GM18511 (cell line): ENCODE measurements at regions not wholly inside any gene's neighbourhood (a gene's known extent, or its start where the extent isn't known, plus 50 kb on each side); places are given as distances from the start of the nearest gene placed in this dataset.
A peak's percentile ranks its signal among the peaks of the same experiment; 100 is the strongest.

Experiments
- ATAC-seq: cut with Tn5 transposase; IDR thresholded peaks from one replicate; pipeline ENCODE4 v1.9.1; 2021; ENCODE audit warnings: mild to moderate bottlenecking, moderate library complexity; ENCODE audit not compliant: unreplicated experiment

GRCh38 chr1:232263452-232263851 is 366.5 kb downstream of the SIPA1L2 start:
- no peak for ATAC-seq

GRCh38 chr1:232262991-232263390 is 366.9 kb downstream of the SIPA1L2 start:
- no peak for ATAC-seq

GRCh38 chr1:232260861-232261260 is 369.1 kb downstream of the SIPA1L2 start:
- no peak for ATAC-seq

GRCh38 chr1:232260045-232260444 is 369.9 kb downstream of the SIPA1L2 start:
- no peak for ATAC-seq

- no peak for ATAC-seq
Measured at GRCh38 chr1:232259333-232259732, 370.6 kb downstream of the SIPA1L2 start.

GRCh38 chr1:232252546-232253118 is 377.3 kb downstream of the SIPA1L2 start:
- no peak for ATAC-seq

GRCh38 chr1:232250838-232251237 is 379.1 kb downstream of the SIPA1L2 start:
- no peak for ATAC-seq

GRCh38 chr1:232249861-232250777 is 379.8 kb downstream of the SIPA1L2 start:
- ATAC-seq = no peak

- ATAC-seq = no peak
Measured at GRCh38 chr1:232249339-232249738, 380.6 kb downstream of the SIPA1L2 start.

GRCh38 chr1:232248276-232248820 is 381.6 kb downstream of the SIPA1L2 start:
- no peak for ATAC-seq

GRCh38 chr1:232247669-232248068 is 382.3 kb downstream of the SIPA1L2 start:
- ATAC-seq = no peak

- ATAC-seq = no peak
Measured at GRCh38 chr1:232244426-232244825, 385.5 kb downstream of the SIPA1L2 start.

GRCh38 chr1:232239998-232240397 is 389.9 kb downstream of the SIPA1L2 start:
- no peak for ATAC-seq

GRCh38 chr1:232239522-232239921 is 390.4 kb downstream of the SIPA1L2 start:
- ATAC-seq = no peak

- no peak for ATAC-seq
Measured at GRCh38 chr1:232238009-232238408, 391.9 kb downstream of the SIPA1L2 start.

GRCh38 chr1:232227306-232227705 is 402.6 kb downstream of the SIPA1L2 start:
- ATAC-seq = no peak

GRCh38 chr1:232226197-232226712 is 403.7 kb downstream of the SIPA1L2 start:
- ATAC-seq = peak; percentile 75

- peak; percentile 22 for ATAC-seq
Measured at GRCh38 chr1:232225336-232226131, 404.4 kb downstream of the SIPA1L2 start.

GRCh38 chr1:232223887-232224286 is 406.0 kb downstream of the SIPA1L2 start:
- ATAC-seq = no peak

- no peak for ATAC-seq
Measured at GRCh38 chr1:232223183-232223708, 406.7 kb downstream of the SIPA1L2 start.

- ATAC-seq = no peak
Measured at GRCh38 chr1:232222614-232223013, 407.3 kb downstream of the SIPA1L2 start.
